ENCODE measurements at regions not wholly inside any gene's neighbourhood (a gene's known extent, or its start where the extent isn't known, plus 50 kb on each side); places are given as distances from the start of the nearest gene placed in this dataset.

DNA sequence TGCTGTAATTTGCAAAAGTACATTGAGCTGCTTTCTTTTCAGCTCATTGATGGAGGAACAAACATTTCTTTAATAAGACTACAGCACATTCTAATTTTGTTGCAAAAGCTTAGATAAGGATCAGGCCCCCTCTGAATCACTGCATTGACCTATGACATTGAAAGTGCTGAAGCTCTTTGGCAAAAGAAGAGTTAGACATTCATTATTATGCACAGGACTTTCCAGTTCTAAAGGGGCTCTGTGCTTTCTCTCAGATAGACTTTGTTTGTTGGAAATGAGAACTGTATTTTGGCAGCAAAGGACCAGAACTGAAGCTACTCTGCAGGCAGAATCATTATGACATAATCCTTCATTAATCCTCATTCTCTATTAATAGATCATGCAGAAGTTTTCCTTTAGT lies 252.9 kb upstream of the SOX2 start:
- intact Hi-C loops (cut with DNase I, micrococcal nuclease) = no loop called here
- TF ChIP-seq, protein P1, sequence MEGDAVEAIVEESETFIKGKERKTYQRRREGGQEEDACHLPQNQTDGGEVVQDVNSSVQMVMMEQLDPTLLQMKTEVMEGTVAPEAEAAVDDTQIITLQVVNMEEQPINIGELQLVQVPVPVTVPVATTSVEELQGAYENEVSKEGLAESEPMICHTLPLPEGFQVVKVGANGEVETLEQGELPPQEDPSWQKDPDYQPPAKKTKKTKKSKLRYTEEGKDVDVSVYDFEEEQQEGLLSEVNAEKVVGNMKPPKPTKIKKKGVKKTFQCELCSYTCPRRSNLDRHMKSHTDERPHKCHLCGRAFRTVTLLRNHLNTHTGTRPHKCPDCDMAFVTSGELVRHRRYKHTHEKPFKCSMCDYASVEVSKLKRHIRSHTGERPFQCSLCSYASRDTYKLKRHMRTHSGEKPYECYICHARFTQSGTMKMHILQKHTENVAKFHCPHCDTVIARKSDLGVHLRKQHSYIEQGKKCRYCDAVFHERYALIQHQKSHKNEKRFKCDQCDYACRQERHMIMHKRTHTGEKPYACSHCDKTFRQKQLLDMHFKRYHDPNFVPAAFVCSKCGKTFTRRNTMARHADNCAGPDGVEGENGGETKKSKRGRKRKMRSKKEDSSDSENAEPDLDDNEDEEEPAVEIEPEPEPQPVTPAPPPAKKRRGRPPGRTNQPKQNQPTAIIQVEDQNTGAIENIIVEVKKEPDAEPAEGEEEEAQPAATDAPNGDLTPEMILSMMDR (IDR thresholded peaks at IDR 0.05) = no peak
- Histone ChIP-seq H3K9me3 (no peaks in the 10 kb centered on the region), H3K4me3 (no peak overlapping the region), H3K36me3 (ENCODE audit: low read depth) (no peaks in the 10 kb centered on the region), H3K4me1 (ENCODE audit: low read depth) (no peaks in the 10 kb centered on the region)
- no peak for ATAC-seq
- no peak for DNase-seq

DNA sequence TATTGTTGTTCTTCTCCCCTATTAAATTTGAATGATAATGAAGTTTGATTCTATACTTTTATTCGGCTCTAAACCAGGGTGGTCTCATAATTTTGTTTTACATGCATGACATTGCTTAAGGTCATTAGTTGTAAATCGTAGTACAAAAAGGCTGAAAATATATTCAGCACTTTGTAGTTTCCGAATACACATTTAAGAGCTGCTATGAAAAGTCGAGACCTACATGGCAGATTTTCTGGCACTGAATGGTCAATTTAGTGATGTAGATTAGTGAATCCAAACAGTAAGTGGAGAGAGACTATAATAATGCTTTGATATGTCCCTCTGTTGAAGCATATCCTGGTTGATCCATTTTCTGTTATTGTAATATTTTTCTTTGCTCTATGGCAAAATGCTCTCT lies 254.0 kb upstream of the SOX2 start:
- DNase-seq (no peak), ATAC-seq (no peak)
- no peaks in the 10 kb centered on the region for H3K9me3 ChIP-seq
- no peak overlapping the region for H3K4me3 ChIP-seq
- no peaks in the 10 kb centered on the region for H3K4me1 ChIP-seq (ENCODE audit: low read depth)
- TF ChIP-seq, protein P1 (IDR thresholded peaks at IDR 0.05) = no peak
- no peaks in the 10 kb centered on the region for H3K36me3 ChIP-seq (ENCODE audit: low read depth)
- intact Hi-C loops (cut with DNase I, micrococcal nuclease) = no loop called here

DNA sequence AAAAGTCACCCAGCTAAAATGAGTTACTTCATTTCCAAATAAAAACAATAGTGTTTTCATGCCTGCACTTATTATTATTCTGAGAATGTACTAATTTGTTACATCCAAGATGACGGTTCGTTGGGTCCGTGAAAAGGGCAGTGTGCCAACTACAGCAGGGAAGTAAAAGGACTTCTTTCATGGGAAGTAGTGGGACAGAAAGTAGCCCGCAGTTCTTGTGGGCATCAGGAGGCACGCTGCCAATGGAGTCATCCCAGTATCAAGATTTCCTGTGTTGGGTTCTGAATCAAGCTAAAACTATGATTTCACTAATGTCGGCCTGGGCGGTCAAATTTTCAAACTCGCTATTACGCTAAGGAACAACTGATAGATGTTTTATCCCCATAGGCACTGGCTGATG lies 254.5 kb upstream of the SOX2 start:
- no peak for DNase-seq

DNA sequence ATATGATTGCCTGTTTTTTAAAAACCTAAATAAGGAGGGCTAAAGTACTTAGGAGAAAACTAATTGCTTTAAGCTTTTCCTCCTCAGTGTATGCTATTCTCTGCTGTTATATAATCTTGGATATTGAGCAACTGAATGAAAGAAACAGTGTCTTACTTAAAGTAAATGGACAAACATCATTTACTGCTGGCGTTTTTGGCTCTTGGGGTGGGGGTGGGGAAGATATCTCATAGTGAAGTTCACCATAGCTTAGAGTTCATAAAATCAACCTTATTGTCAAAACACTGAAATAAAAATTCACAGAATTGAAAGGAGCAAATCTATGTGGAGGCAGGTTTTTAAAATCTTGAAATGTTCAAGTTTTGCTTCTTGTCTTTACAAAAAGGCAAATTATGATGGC lies 256.4 kb upstream of the SOX2 start:
- TF ChIP-seq, protein P1 (IDR thresholded peaks at IDR 0.05) = no peak
- H3K36me3 ChIP-seq (ENCODE audit: low read depth) = no peaks in the 10 kb centered on the region
- no peak for DNase-seq
- H3K4me3 ChIP-seq = no peak overlapping the region
- no peaks in the 10 kb centered on the region for H3K4me1 ChIP-seq (ENCODE audit: low read depth)
- no peaks in the 10 kb centered on the region for H3K9me3 ChIP-seq
- intact Hi-C loops (cut with DNase I, micrococcal nuclease) = no loop called here
- ATAC-seq = no peak

More for the DNA sequence above, 254.5 kb upstream of the SOX2 start:
- intact Hi-C loops (cut with DNase I, micrococcal nuclease) = no loop called here
- TF ChIP-seq, protein P1 (IDR thresholded peaks at IDR 0.05) = no peak
- Histone ChIP-seq H3K4me1 (ENCODE audit: low read depth) (no peaks in the 10 kb centered on the region), H3K9me3 (no peaks in the 10 kb centered on the region), H3K36me3 (ENCODE audit: low read depth) (no peaks in the 10 kb centered on the region), H3K4me3 (no peak overlapping the region)
- ATAC-seq = no peak

DNA sequence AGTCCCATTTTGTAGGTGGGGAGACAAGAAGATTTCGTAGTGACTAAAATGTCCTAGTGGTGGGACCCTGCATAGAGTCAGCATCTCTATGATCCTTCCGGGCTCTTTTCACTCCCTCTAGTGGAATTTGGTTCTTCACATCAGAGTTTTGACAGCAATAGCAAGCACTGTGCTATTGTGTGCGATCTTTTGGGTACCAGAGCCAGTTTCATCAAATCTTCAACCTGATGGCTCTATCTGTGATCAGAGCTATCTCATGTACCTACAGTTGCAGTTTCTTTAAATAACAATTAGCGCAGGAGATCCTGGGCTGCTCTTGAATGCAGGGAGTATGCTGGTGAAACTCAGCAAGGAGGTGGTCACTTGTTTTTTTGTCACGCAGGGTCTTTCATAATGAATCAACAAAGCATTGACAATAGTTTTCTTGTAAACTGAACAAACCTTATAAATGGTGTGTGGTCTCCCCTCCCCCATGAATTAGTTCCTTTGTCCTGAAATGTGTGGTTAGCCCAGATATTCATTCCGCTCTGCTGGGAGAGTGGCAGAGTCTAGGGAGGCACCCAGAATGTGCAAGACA lies 257.2 kb upstream of the SOX2 start:
- TF ChIP-seq, protein P1 (IDR thresholded peaks at IDR 0.05) = no peak
- Histone ChIP-seq H3K36me3 (ENCODE audit: low read depth) (no peaks in the 10 kb centered on the region), H3K9me3 (no peaks in the 10 kb centered on the region), H3K4me1 (ENCODE audit: low read depth) (no peaks in the 10 kb centered on the region), H3K4me3 (no peak overlapping the region)
- ATAC-seq (no peak), DNase-seq (no peak)
- intact Hi-C loops (cut with DNase I, micrococcal nuclease) = no loop called here

DNA sequence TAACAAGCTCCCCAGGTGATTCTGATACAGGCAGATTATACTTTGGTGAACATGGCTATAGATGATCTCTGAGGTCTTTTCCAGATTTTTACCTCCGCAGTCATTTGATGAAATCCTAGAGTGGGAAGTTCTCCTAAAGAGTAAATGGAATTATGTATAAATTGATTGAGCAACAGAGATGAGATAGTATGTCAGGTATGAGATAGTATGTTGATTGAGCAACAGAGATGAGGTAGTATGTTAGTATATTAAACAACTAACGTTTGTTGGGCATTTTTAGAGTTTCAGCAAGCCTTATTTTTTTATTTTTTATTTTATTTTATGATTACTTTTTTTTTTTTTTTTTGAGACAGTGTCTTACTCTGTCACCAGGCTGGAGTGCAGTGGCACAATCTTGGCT lies 265.0 kb upstream of the SOX2 start:
- no peaks in the 10 kb centered on the region for H3K9me3 ChIP-seq
- TF ChIP-seq, protein P1 (IDR thresholded peaks at IDR 0.05) = no peak
- no peaks in the 10 kb centered on the region for H3K4me1 ChIP-seq (ENCODE audit: low read depth)
- ATAC-seq (no peak), DNase-seq (no peak)
- H3K4me3 ChIP-seq = no peak overlapping the region
- intact Hi-C loops (cut with DNase I, micrococcal nuclease) = no loop called here
- no peaks in the 10 kb centered on the region for H3K36me3 ChIP-seq (ENCODE audit: low read depth)

Data from mucosa of descending colon (tissue), 3 donors.